IMR-90 (cell line): ENCODE measurements at regions not wholly inside any gene's neighbourhood (a gene's known extent, or its start where the extent isn't known, plus 50 kb on each side); places are given as distances from the start of the nearest gene placed in this dataset.

Source experiments
- ATAC-seq: fragments of 200-7000 bp; cut with Tn5 transposase; 2 replicates; pipeline ENCODE4 v1.9.1; 2020; ENCODE audit warnings: low read depth, mild to moderate bottlenecking, moderate library complexity
- BruUV-seq: library from RNA; stranded (reverse); fragments of 400-500 nt; replicated peaks from 2 replicates; lab custom pipeline; 2021; lab: Mats Ljungman, UMichigan
- CTCF ChIA-PET: fragments of 300-600 bp; formaldehyde crosslinking; extraction: SDS; loops from one replicate; lab custom pipeline; 2021; ENCODE audit warnings: antibody characterized with exemption; lab: Yijun Ruan, JAX
- POLR2A ChIA-PET: fragments of 300-600 bp; sonication (Branson Sonifier 250); formaldehyde crosslinking; loops from one replicate; lab custom pipeline; 2022; ENCODE audit warnings: antibody characterized with exemption; ENCODE audit not compliant: unreplicated experiment; lab: Charles Lee
- DNase-seq: peaks from one replicate; pipeline ENCODE4 v3.0.0; 2013
- H2AFZ ChIP-seq: replicated peaks from 2 replicates; pipeline ENCODE3; 2013; ENCODE audit warnings: low read length, mild to moderate bottlenecking; ENCODE audit not compliant: poor library complexity
- H2AK5ac ChIP-seq: 2 replicates; pipeline ENCODE4 v1.6.1; 2013; ENCODE audit warnings: low read depth, low read length, inconsistent platforms
- H2AK9ac ChIP-seq: replicated peaks from 2 replicates; pipeline ENCODE3; 2013; ENCODE audit warnings: mild to moderate bottlenecking, low read depth, low read length, moderate library complexity; ENCODE audit not compliant: poor library complexity
- H2BK120ac ChIP-seq: 2 replicates; pipeline ENCODE4 v1.6.1; 2013; ENCODE audit warnings: low read depth, low read length, inconsistent platforms
- H2BK15ac ChIP-seq: 3 replicates; pipeline ENCODE4 v1.6.1; 2013; ENCODE audit warnings: low read depth, low read length, inconsistent platforms
- H2BK20ac ChIP-seq: 2 replicates; pipeline ENCODE4 v1.6.1; 2013; ENCODE audit warnings: low read depth, mild to moderate bottlenecking, inconsistent platforms, low read length, moderate library complexity
- H2BK5ac ChIP-seq: 2 replicates; pipeline ENCODE4 v1.6.1; 2013; ENCODE audit warnings: mild to moderate bottlenecking, low read depth, low read length, inconsistent platforms; ENCODE audit not compliant: poor library complexity, severe bottlenecking
- H3K14ac ChIP-seq: replicated peaks from 2 replicates; pipeline ENCODE4 v1.6.1; 2013; ENCODE audit warnings: low read depth, low read length, inconsistent platforms
- H3K18ac ChIP-seq: 2 replicates; pipeline ENCODE4 v1.6.1; 2013; ENCODE audit warnings: low read depth, low read length, control low read depth
- H3K23ac ChIP-seq: 2 replicates; pipeline ENCODE4 v1.6.1; 2013; ENCODE audit warnings: low read depth, low read length, inconsistent platforms
- H3K27ac ChIP-seq: 2 replicates; pipeline ENCODE4 v1.5.1; 2013; ENCODE audit warnings: mild to moderate bottlenecking, control low read depth, low read length; ENCODE audit not compliant: insufficient read depth
- H3K27me3 ChIP-seq: 2 replicates; pipeline ENCODE4 v1.6.1; 2013; ENCODE audit warnings: low read length; ENCODE audit not compliant: control insufficient read depth, insufficient read depth
- H3K36me3 ChIP-seq: 2 replicates; pipeline ENCODE4 v1.6.1; 2013; ENCODE audit warnings: low read length, mixed read lengths; ENCODE audit not compliant: control insufficient read depth, insufficient read depth
- H3K4ac ChIP-seq: 2 replicates; pipeline ENCODE4 v1.6.1; 2013; ENCODE audit warnings: low read depth, low read length, inconsistent platforms
- H3K4me1 ChIP-seq: 2 replicates; pipeline ENCODE4 v1.6.1; 2013; ENCODE audit warnings: low read length, mixed read lengths; ENCODE audit not compliant: control insufficient read depth, insufficient read depth
- H3K4me2 ChIP-seq: 2 replicates; pipeline ENCODE4 v1.6.1; 2013; ENCODE audit warnings: low read depth, mild to moderate bottlenecking, control low read depth, low read length, moderate library complexity
- H3K4me3 ChIP-seq: 2 replicates; pipeline ENCODE4 v1.5.1; 2013; ENCODE audit warnings: low read depth, mild to moderate bottlenecking, control low read depth, low read length, moderate library complexity; ENCODE audit not compliant: insufficient read depth
- H3K56ac ChIP-seq: 2 replicates; pipeline ENCODE4 v1.6.1; 2013; ENCODE audit warnings: low read length, inconsistent platforms; ENCODE audit not compliant: insufficient read depth; ENCODE audit errors: extremely low read depth
- H3K79me1 ChIP-seq, 2 experiments: 2 replicates each; pipeline ENCODE4 v1.6.1; 2013; ENCODE audit warnings: low read length in 2 of 2, inconsistent platforms in 1 of 2, low read depth in 1 of 2
- H3K9ac ChIP-seq: 2 replicates; pipeline ENCODE4 v1.6.1; 2013; ENCODE audit warnings: low read depth, low read length, control low read depth
- H3K9me1 ChIP-seq: 2 replicates; pipeline ENCODE4 v1.6.1; 2013; ENCODE audit warnings: low read length, inconsistent platforms; ENCODE audit not compliant: insufficient read depth
- H3K9me3 ChIP-seq: 2 replicates; pipeline ENCODE4 v1.6.1; 2013; ENCODE audit warnings: low read length; ENCODE audit not compliant: control insufficient read depth, insufficient read depth
- H4K20me1 ChIP-seq: 2 replicates; pipeline ENCODE4 v1.6.1; 2013; ENCODE audit warnings: low read length, inconsistent platforms; ENCODE audit not compliant: insufficient read depth
- H4K5ac ChIP-seq: 2 replicates; pipeline ENCODE4 v1.6.1; 2013; ENCODE audit warnings: mild to moderate bottlenecking, low read depth, low read length, control low read depth
- H4K8ac ChIP-seq, 2 experiments: 2 replicates each; pipeline ENCODE4 v1.6.1; 2013; ENCODE audit warnings: low read depth in 2 of 2, low read length in 2 of 2, control low read depth in 1 of 2, inconsistent platforms in 1 of 2
- H4K91ac ChIP-seq: 2 replicates; pipeline ENCODE4 v1.6.1; 2013; ENCODE audit warnings: low read depth, low read length, inconsistent platforms; ENCODE audit not compliant: insufficient read depth
- CEBPB ChIP-seq: IDR thresholded peaks from 2 replicates; pipeline ENCODE4 v1.6.1; 2012; ENCODE audit warnings: low read depth, low read length, improper control_type of control experiment
- CHD1 ChIP-seq: IDR thresholded peaks from 2 replicates; pipeline ENCODE4 v1.6.1; 2012; ENCODE audit warnings: low read depth, low read length, improper control_type of control experiment
- CTCF ChIP-seq: conservative IDR thresholded peaks from 2 replicates; pipeline ENCODE4 v1.5.1; 2012; ENCODE audit warnings: mild to moderate bottlenecking, low read depth, low read length, improper control_type of control experiment
- ELK1 ChIP-seq: fragments of 150-350 bp; IDR thresholded peaks from 2 replicates; pipeline ENCODE4 v1.6.1; 2016; ENCODE audit warnings: low read depth, mild to moderate bottlenecking, low read length, moderate library complexity, borderline replicate concordance
- FOS ChIP-seq: fragments of 150-350 bp; IDR thresholded peaks from 2 replicates; pipeline ENCODE4 v1.6.1; 2016; ENCODE audit warnings: low read depth, low read length
- MAFK ChIP-seq: IDR thresholded peaks from 2 replicates; pipeline ENCODE4 v1.6.1; 2012; ENCODE audit warnings: low read depth, low read length, improper control_type of control experiment
- MAZ ChIP-seq: IDR thresholded peaks from 2 replicates; pipeline ENCODE4 v1.6.1; 2012; ENCODE audit warnings: low read depth, mild to moderate bottlenecking, low read length, improper control_type of control experiment, moderate library complexity, borderline replicate concordance
- MXI1 ChIP-seq: IDR thresholded peaks from 2 replicates; pipeline ENCODE4 v1.6.1; 2012; ENCODE audit warnings: low read depth, mild to moderate bottlenecking, low read length, moderate library complexity, borderline replicate concordance
- NFE2L2 ChIP-seq: fragments of 150-350 bp; IDR thresholded peaks from 2 replicates; pipeline ENCODE4 v1.6.1; 2016; ENCODE audit warnings: low read depth, mild to moderate bottlenecking, low read length
- POLR2A ChIP-seq: IDR thresholded peaks from 2 replicates; pipeline ENCODE4 v1.6.1; 2012; ENCODE audit warnings: mild to moderate bottlenecking, low read depth, low read length
- RAD21 ChIP-seq: IDR thresholded peaks from 2 replicates; pipeline ENCODE4 v1.6.1; 2012; ENCODE audit warnings: low read length, improper control_type of control experiment
- RCOR1 ChIP-seq: IDR thresholded peaks from 2 replicates; pipeline ENCODE4 v1.6.1; 2012; ENCODE audit warnings: mild to moderate bottlenecking, low read length, improper control_type of control experiment; ENCODE audit not compliant: insufficient replicate concordance
- RFX5 ChIP-seq: IDR thresholded peaks from 2 replicates; pipeline ENCODE4 v1.8.0; 2012; ENCODE audit warnings: low read depth, mild to moderate bottlenecking, low read length, moderate library complexity
- SMC3 ChIP-seq: fragments of 150-350 bp; IDR thresholded peaks from 2 replicates; pipeline ENCODE4 v1.6.1; 2016; ENCODE audit warnings: low read depth, mild to moderate bottlenecking, antibody characterized with exemption, low read length, moderate library complexity
- USF2 ChIP-seq: fragments of 150-350 bp; IDR thresholded peaks from 2 replicates; pipeline ENCODE4 v1.6.1; 2017; ENCODE audit warnings: mild to moderate bottlenecking, antibody characterized with exemption, low read length, low read depth
- WGBS, 2 experiments: methylation state at CpG; one replicate each; pipeline versions ENCODE4 v1.1.5 to v1.1.7; 2013; ENCODE audit warnings: missing lambda C conversion rate in 2 of 2; ENCODE audit not compliant: insufficient read length in 1 of 2; ENCODE audit errors: extremely low coverage in 2 of 2; 5-methylcytosine and 5-hydroxymethylcytosine counted together
- dilution Hi-C: fragments of 300-500 bp; cut with HindIII; formaldehyde crosslinking; loops from one replicate; pipeline ENCODE4 v1.14.3; 2018; ENCODE audit warnings: low sequenced_read_pairs; ENCODE audit not compliant: unreplicated experiment
- in situ Hi-C: fragments of 300-500 bp; cut with MboI; formaldehyde crosslinking; loops from 3 replicates; pipeline ENCODE4 v1.14.3; 2019; ENCODE audit warnings: low sequenced_read_pairs, inconsistent platforms, mixed read lengths
- intact Hi-C: fragments of 100-400 bp; cut with micrococcal nuclease; formaldehyde crosslinking; loops from 2 replicates; pipeline ENCODE4 v1.10.0; 2022

- BruUV-seq = no TSS peak
- Histone ChIP-seq H2BK5ac (no peak overlapping the region), H3K18ac (no peak overlapping the region), H3K23ac (no peak overlapping the region), H4K20me1 (no peaks in the 10 kb centered on the region), H4K8ac (no peak overlapping the region), H3K9me3 (no peaks in the 10 kb centered on the region), H2BK15ac (no peak overlapping the region), H2BK120ac (no peak overlapping the region), H3K27me3 (peaks cover 1% of the 10 kb centered on the region; the same call in 1 of the 2 replicates), H3K4me3 (no peak overlapping the region), H2AFZ (no peak overlapping the region), H3K27ac (no peak overlapping the region), H3K56ac (no peak overlapping the region), H2BK20ac (no peak overlapping the region), H2AK5ac (no peak overlapping the region), H4K5ac (no peak overlapping the region), H3K79me1 (no peaks in the 10 kb centered on the region), H3K4ac (no peak overlapping the region), H3K4me2 (no peak overlapping the region), H3K14ac (no peak overlapping the region), H3K36me3 (no peaks in the 10 kb centered on the region), H4K91ac (no peak overlapping the region), H2AK9ac (no peak overlapping the region), H3K9me1 (no peaks in the 10 kb centered on the region), H3K9ac (no peak overlapping the region), H3K4me1 (no peaks in the 10 kb centered on the region)
- no peak for ATAC-seq
- 63% methylated on average over 3 of the region's 4 CpGs; no CpG with 5 or more reads in 1 of the 2 experiments for whole genome bisulfite sequencing, 2 experiments
- intact Hi-C loops = no loop called here
- dilution Hi-C loops = no loop called here
- DNase-seq = no peak
- in situ Hi-C loops = no loop called here
- ChIA-PET CTCF (no interaction called here), POLR2A (no interaction called here)
- no peak for TF ChIP-seq CHD1
- no peak for TF ChIP-seq FOS
- no peak for TF ChIP-seq RFX5
- TF ChIP-seq ELK1 = no peak
- TF ChIP-seq MXI1 = no peak
- no peak for TF ChIP-seq RCOR1
- TF ChIP-seq MAZ = no peak
- no peak for TF ChIP-seq NFE2L2
- no peak for TF ChIP-seq CEBPB
- TF ChIP-seq MAFK = no peak
- no peak for TF ChIP-seq SMC3
- no peak for TF ChIP-seq USF2
- no peak for TF ChIP-seq RAD21
- no peak for TF ChIP-seq CTCF
- no peak for TF ChIP-seq POLR2A
Observed at GRCh38 chr6:40734607-40735006, 147.4 kb upstream of the LRFN2 start.
